Activated CD4-positive, alpha-beta T cell treated with anti-CD3 and anti-CD28 coated beads, Interleukin-2, amount 50 U/mL, for 4 hours (primary cell): ENCODE measurements at regions not wholly inside any gene's neighbourhood (a gene's known extent, or its start where the extent isn't known, plus 50 kb on each side); places are given as distances from the start of the nearest gene placed in this dataset.

ENCODE experiments used
- DNase-seq, 2 experiments: peaks; one replicate each; pipeline ENCODE4 v3.0.0-alpha.2; 2020

DNA sequence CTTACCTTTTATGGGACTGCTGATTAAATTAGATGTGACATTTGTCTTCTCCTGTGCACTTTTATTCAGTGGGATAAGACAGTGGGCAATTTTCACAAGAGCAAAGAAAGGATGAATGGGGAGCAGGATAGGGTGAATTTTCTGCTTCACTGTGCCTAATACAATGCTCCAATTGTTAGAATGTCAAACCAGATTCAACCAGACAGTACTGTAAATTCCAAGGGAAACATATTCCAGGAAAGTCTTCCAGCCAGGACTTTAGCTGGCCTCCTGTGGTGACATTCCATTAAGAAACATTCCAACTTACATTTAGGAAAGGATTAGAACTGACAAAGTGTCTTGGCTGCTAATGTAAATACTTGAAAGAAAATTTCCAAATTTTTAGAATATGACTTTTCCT is 100.1 kb upstream of the PROK2 start:
- no peak for DNase-seq

DNA sequence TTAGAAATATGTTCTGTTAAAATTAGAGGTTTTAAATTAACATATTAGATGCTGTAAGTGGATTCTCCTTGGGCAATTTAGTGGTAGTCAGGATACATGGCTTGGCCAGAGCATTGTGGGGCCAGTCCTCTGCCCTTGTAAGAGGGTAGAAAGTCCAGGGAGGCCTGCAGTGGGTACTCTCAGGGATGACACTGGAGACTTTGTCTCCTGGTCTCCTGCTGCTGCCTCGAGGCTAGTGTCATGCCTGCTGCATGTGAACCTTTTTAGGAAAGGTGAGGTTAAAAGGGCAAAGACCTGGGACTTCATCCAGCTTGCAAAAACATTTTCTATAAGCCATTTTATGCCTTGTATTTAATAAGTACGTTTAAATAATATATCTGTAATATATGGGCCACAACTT is 96.8 kb upstream of the PROK2 start:
- DNase-seq = no peak

DNA sequence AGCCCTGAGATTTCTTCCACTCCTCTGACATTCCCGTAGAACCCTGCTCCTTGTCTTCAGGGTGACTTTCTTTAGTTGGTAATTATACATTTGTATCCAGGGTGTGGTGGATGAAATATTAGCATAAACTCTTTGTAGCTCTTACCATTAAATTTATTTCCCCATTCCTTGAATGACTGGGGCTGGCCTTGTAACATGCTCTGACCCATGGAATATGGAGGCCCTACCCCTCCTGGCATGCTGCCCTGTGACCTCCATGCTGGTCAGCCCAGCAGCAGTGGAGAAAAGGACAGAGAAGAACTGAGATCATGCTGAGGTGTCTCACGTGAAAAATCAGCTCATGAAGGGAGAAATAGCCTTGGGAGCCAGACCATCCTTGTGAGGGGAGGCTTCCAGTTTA is 96.1 kb upstream of the PROK2 start:
- no peak for DNase-seq

DNA sequence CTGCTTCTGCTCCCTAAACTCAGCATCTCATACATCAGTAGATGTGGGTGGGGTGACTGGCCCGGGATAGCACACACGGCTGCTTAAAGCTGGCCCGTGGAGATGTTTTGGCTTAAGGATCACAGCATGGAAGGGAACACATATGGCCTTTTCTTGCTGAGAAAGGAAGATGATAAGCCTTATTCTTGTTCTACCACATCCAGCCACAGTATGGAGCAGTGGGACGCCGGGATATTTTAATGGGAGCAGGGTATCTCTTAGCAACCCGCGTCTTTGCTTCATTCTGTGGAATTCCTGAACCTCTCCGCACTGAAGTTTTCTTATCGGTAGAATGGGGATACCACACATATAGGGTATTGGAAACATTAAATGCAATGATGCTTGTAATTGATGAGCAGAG is 94.1 kb upstream of the PROK2 start:
- no peak for DNase-seq

GRCh38 chr3:71876135-71877105 is 91.5 kb upstream of the PROK2 start:
- DNase-seq = no peak

DNA sequence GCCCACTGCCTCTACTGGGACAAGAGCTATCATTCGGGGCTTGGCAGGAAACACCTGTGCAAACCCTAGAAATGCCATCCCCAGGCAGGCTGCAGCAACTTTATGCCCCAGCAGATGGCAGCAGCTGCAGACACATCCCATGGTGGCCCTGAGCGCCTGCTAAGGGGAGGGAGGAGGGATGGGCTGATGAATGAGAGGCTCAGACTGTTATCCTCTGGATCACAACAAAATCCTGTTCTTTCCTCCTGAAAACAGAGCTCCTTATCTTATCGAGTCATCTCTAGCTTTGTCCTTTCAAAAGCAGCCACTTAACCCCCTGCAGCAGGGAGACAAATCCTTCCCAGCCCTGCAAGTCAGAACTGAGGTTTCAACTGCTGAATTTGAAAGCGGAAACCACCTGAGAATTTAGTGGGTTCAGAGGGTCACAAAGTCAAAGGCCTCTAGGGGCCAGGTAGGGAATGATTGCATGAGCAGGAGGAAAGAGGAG is 90.6 kb upstream of the PROK2 start:
- peak; percentile 73 to 75 for DNase-seq

GRCh38 chr3:71874618-71875017 is 89.7 kb upstream of the PROK2 start:
- DNase-seq = no peak

DNA sequence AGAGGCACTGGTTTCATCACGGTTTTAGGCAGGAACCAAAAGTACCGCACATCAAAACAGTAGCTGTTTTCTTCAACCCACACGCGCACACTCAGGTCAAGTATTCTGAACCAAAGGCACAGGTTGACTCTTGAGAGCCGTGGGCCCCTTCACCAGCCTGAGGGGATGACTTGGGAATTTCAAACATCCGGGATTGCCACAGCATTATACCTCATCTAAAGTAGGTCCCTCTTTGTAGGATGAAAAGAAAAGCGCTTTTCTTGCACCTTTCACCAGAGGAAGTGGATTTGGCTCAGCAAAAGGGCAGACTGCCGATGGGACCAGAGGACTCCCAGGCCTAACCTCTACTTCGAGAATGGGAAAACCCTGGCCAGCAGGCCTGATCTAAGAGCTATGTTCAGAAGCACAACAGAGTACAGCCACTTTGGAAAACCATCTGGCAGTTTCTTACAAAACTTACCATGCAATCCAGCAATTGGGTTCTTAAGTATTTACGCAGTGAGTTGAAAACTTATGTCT is 88.2 kb upstream of the PROK2 start:
- no peak for DNase-seq

GRCh38 chr3:71872256-71872655 is 87.3 kb upstream of the PROK2 start:
- DNase-seq = no peak

DNA sequence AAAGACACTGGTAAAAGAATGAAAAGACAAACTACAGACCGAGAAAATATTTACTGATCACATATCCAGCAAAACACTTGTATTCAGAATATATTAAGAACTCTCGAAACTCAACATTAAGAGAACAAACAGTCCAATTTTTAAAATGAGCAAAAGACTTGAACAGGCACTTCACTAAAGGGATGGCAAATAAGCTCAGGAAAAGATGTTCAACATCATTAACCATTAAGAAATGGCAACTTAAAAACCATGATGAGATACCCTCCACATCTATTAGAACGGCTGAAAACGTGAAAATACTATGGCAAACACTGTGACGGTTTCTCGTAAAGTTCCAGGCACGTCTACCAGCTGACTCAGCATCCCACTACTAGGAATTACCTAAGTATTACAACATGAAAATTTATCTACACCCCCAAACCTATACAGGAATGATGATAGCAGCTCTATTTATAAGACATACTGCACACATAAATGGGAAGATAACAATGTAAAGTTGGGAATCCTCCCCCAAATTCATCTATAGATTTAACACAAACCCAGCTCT is 86.1 kb upstream of the PROK2 start:
- no peak for DNase-seq

- DNase-seq = no peak
Measured at GRCh38 chr3:71868876-71869275, 83.9 kb upstream of the PROK2 start.

- no peak for DNase-seq
Measured at GRCh38 chr3:71865727-71866126, 80.8 kb upstream of the PROK2 start.

GRCh38 chr3:71863563-71864190 is 78.7 kb upstream of the PROK2 start:
- no peak for DNase-seq

- DNase-seq = no peak
Measured at GRCh38 chr3:71862371-71863140, 77.6 kb upstream of the PROK2 start.

DNA sequence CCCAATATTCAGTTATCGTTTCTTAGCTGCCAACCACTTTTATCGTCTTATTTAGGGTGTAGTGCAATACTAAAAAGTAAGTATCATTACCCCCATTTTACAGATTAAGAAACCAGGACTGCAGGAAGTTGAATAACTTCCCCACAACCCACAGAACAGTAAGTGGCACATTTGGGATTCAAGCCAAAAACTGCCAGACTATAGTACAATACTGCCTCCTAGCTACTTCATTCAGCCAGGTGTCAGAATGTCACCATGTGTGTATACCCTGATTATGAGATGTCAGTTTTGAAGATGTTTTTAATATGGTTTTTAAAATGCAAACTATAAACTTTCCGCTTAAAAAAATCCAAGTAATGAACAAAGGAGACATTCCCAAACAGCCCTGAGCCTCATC is 74.2 kb upstream of the PROK2 start:
- no peak for DNase-seq

DNA sequence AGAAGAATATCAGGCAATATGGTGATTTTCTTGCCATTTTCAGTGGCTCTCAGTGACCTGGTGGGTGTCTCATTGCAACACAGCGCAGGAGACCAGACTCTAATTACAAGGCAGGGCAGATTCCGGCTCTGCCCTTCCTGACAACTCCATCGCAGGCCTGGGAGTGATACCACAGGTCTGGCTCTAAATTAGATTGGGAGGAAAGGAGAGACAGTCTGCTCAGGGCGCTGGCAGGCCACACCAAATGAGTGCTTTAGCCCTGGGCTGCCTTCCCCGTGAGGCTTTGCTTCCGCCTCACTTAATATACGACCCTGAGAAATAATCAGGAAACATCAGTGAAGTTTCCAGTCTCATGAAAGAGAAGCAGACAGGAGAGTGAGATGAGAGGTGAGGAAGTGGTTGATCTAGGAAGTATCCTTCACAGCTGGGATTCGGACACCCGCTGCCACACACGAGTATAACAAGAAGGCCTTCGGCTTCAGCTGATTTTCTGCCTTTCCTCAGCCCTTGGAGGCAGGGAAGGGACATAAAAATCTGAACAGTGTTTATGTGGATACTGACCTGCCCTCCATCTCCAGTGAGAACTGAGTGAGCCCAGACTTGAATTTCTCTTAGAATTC is 73.7 kb upstream of the PROK2 start:
- no peak for DNase-seq

- no peak for DNase-seq
Measured at GRCh38 chr3:71857956-71858355, 73.0 kb upstream of the PROK2 start.

- DNase-seq = no peak
Measured at GRCh38 chr3:71854706-71855105, 69.8 kb upstream of the PROK2 start.

DNA sequence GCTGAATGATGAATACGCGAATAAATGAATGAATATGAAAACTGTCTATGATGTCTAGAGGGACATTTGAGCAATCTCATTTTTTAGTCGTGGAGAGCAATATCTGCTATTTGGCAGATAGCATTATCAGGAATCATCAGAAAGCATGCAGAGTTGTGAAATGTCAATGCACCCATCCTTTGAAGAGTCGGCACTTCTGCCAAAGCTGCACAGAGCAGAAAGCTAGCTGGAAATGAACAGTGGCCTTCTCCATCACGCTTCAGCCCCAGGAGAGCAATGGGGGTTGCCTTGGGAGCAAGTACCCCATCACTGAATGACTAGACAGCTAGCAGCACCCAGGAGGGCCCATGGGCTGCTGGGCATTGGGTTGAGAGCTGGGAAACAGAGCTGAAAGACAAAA is 69.1 kb upstream of the PROK2 start:
- no peak for DNase-seq

- DNase-seq = no peak
Measured at GRCh38 chr3:71851878-71852277, 66.9 kb upstream of the PROK2 start.

DNA sequence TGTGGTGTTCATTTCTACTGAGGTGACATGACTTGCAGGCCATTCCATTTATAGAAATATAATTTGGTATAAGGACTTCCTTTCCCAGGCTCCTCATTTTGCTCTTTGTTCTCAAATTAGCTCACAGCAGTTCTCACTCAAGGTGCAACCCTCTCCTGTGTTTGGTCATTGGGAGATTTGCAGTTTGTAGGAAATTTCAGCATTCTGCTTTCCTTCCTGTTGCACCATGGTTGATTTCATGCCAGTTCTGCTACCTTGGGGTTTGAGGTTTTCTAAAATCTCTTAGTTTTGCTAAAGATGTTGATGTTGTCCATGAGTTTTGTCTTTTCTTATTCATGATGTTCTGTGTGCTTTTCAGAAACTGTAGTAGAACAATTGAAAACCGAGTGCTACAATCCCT is 65.7 kb upstream of the PROK2 start:
- no peak for DNase-seq

DNA sequence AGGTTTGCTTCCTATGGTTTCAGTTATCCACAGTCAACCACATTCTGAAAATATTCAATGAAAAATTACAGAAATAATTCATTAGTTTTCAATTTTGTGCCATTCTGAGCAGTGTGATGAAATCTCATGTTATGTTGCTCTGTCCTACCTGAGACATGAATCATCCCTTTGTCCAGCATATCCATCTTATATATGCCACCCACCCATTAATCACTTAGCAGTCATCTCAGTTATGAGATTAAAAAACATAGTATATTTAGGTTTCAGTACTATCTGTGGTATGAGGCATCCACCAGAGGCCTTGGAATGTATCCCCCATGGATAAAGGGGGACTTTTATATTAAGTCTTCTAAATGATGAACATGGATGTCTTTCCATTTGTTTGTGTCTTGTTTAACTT is 64.7 kb upstream of the PROK2 start:
- no peak for DNase-seq

- DNase-seq = no peak
Measured at GRCh38 chr3:71847794-71848193, 62.8 kb upstream of the PROK2 start.
